ENCODE measurements at regions not wholly inside any gene's neighbourhood (a gene's known extent, or its start where the extent isn't known, plus 50 kb on each side); places are given as distances from the start of the nearest gene placed in this dataset.

- H3K9me3 ChIP-seq (ENCODE audit: control insufficient read depth in 2 of 2, insufficient read depth in 1 of 2, low read length in 1 of 2): no peaks in the 10 kb centered on the region
- no peaks in the 10 kb centered on the region for H3K36me3 ChIP-seq (ENCODE audit: control insufficient read depth in 2 of 2, insufficient read depth in 2 of 2, low read length in 1 of 2)
- H3K4me3 ChIP-seq (ENCODE audit: low read length in 2 of 2): no peak overlapping the region
- no peak for DNase-seq (ENCODE audit: low read depth in 6 of 9, low spot score in 9 of 9)
- no peaks in the 10 kb centered on the region for H3K27me3 ChIP-seq (ENCODE audit: control insufficient read depth in 2 of 2, insufficient read depth in 1 of 2, low read length in 1 of 2)
- H3K4me1 ChIP-seq (ENCODE audit: control insufficient read depth in 2 of 2, insufficient read depth in 2 of 2, low read length in 2 of 2): no peaks in the 10 kb centered on the region
- WGBS: 83% methylated on average over 5 of the region's 5 CpGs
- no peak overlapping the region for H3K27ac ChIP-seq (ENCODE audit: low read depth in 1 of 2, low read length in 1 of 2)
Measured at GRCh38 chr10:10600004-10600403, 417.7 kb upstream of the CELF2 start.

GRCh38 chr10:10605551-10606081 is 412.1 kb upstream of the CELF2 start:
- Histone ChIP-seq H3K36me3 (ENCODE audit: control insufficient read depth in 2 of 2, insufficient read depth in 2 of 2, low read length in 1 of 2) (no peaks in the 10 kb centered on the region), H3K4me3 (ENCODE audit: low read length in 2 of 2) (no peak overlapping the region), H3K27me3 (ENCODE audit: control insufficient read depth in 2 of 2, insufficient read depth in 1 of 2, low read length in 1 of 2) (no peaks in the 10 kb centered on the region), H3K4me1 (ENCODE audit: control insufficient read depth in 2 of 2, insufficient read depth in 2 of 2, low read length in 2 of 2) (no peaks in the 10 kb centered on the region), H3K9me3 (ENCODE audit: control insufficient read depth in 2 of 2, insufficient read depth in 1 of 2, low read length in 1 of 2) (no peaks in the 10 kb centered on the region), H3K27ac (ENCODE audit: low read depth in 1 of 2, low read length in 1 of 2) (no peak overlapping the region)
- no peak for DNase-seq (ENCODE audit: low read depth in 6 of 9, low spot score in 9 of 9)
- 81% methylated on average over 9 of the region's 9 CpGs for WGBS

- no peaks in the 10 kb centered on the region for H3K4me1 ChIP-seq (ENCODE audit: control insufficient read depth in 2 of 2, insufficient read depth in 2 of 2, low read length in 2 of 2)
- H3K36me3 ChIP-seq (ENCODE audit: control insufficient read depth in 2 of 2, insufficient read depth in 2 of 2, low read length in 1 of 2): no peaks in the 10 kb centered on the region
- no peaks in the 10 kb centered on the region for H3K27me3 ChIP-seq (ENCODE audit: control insufficient read depth in 2 of 2, insufficient read depth in 1 of 2, low read length in 1 of 2)
- WGBS: 94% methylated on average over 8 of the region's 8 CpGs
- DNase-seq (ENCODE audit: low read depth in 6 of 9, low spot score in 9 of 9): no peak
- H3K9me3 ChIP-seq (ENCODE audit: control insufficient read depth in 2 of 2, insufficient read depth in 1 of 2, low read length in 1 of 2): no peaks in the 10 kb centered on the region
- no peak overlapping the region for H3K4me3 ChIP-seq (ENCODE audit: low read length in 2 of 2)
- no peak overlapping the region for H3K27ac ChIP-seq (ENCODE audit: low read depth in 1 of 2, low read length in 1 of 2)
Measured at GRCh38 chr10:10609379-10609955, 408.2 kb upstream of the CELF2 start.

- H3K27me3 ChIP-seq (ENCODE audit: control insufficient read depth in 2 of 2, insufficient read depth in 1 of 2, low read length in 1 of 2): no peaks in the 10 kb centered on the region
- H3K9me3 ChIP-seq (ENCODE audit: control insufficient read depth in 2 of 2, insufficient read depth in 1 of 2, low read length in 1 of 2): no peaks in the 10 kb centered on the region
- WGBS: 94% methylated on average over 1 of the region's 1 CpG
- H3K36me3 ChIP-seq (ENCODE audit: control insufficient read depth in 2 of 2, insufficient read depth in 2 of 2, low read length in 1 of 2): no peaks in the 10 kb centered on the region
- no peaks in the 10 kb centered on the region for H3K4me1 ChIP-seq (ENCODE audit: control insufficient read depth in 2 of 2, insufficient read depth in 2 of 2, low read length in 2 of 2)
- no peak overlapping the region for H3K4me3 ChIP-seq (ENCODE audit: low read length in 2 of 2)
- no peak overlapping the region for H3K27ac ChIP-seq (ENCODE audit: low read depth in 1 of 2, low read length in 1 of 2)
- no peak for DNase-seq (ENCODE audit: low read depth in 6 of 9, low spot score in 9 of 9)
Measured at GRCh38 chr10:10610171-10610570, 407.5 kb upstream of the CELF2 start.

- Histone ChIP-seq H3K4me3 (ENCODE audit: low read length in 2 of 2) (no peak overlapping the region), H3K27me3 (ENCODE audit: control insufficient read depth in 2 of 2, insufficient read depth in 1 of 2, low read length in 1 of 2) (no peaks in the 10 kb centered on the region), H3K4me1 (ENCODE audit: control insufficient read depth in 2 of 2, insufficient read depth in 2 of 2, low read length in 2 of 2) (no peaks in the 10 kb centered on the region), H3K27ac (ENCODE audit: low read depth in 1 of 2, low read length in 1 of 2) (no peak overlapping the region), H3K36me3 (ENCODE audit: control insufficient read depth in 2 of 2, insufficient read depth in 2 of 2, low read length in 1 of 2) (no peaks in the 10 kb centered on the region), H3K9me3 (ENCODE audit: control insufficient read depth in 2 of 2, insufficient read depth in 1 of 2, low read length in 1 of 2) (no peaks in the 10 kb centered on the region)
- DNase-seq (ENCODE audit: low read depth in 6 of 9, low spot score in 9 of 9): no peak
- 97% methylated on average over 3 of the region's 3 CpGs for WGBS
Measured at GRCh38 chr10:10612151-10612550, 405.5 kb upstream of the CELF2 start.

GRCh38 chr10:10613656-10614244 is 403.9 kb upstream of the CELF2 start:
- no peak overlapping the region for H3K27ac ChIP-seq (ENCODE audit: low read depth in 1 of 2, low read length in 1 of 2)
- no peak for DNase-seq (ENCODE audit: low read depth in 6 of 9, low spot score in 9 of 9)
- H3K4me3 ChIP-seq (ENCODE audit: low read length in 2 of 2): no peak overlapping the region
- no peaks in the 10 kb centered on the region for H3K4me1 ChIP-seq (ENCODE audit: control insufficient read depth in 2 of 2, insufficient read depth in 2 of 2, low read length in 2 of 2)
- H3K9me3 ChIP-seq (ENCODE audit: control insufficient read depth in 2 of 2, insufficient read depth in 1 of 2, low read length in 1 of 2): no peaks in the 10 kb centered on the region
- no peaks in the 10 kb centered on the region for H3K27me3 ChIP-seq (ENCODE audit: control insufficient read depth in 2 of 2, insufficient read depth in 1 of 2, low read length in 1 of 2)
- no peaks in the 10 kb centered on the region for H3K36me3 ChIP-seq (ENCODE audit: control insufficient read depth in 2 of 2, insufficient read depth in 2 of 2, low read length in 1 of 2)
- 92% methylated on average over 3 of the region's 3 CpGs for WGBS

- Histone ChIP-seq H3K4me1 (ENCODE audit: control insufficient read depth in 2 of 2, insufficient read depth in 2 of 2, low read length in 2 of 2) (no peaks in the 10 kb centered on the region), H3K4me3 (ENCODE audit: low read length in 2 of 2) (no peak overlapping the region), H3K9me3 (ENCODE audit: control insufficient read depth in 2 of 2, insufficient read depth in 1 of 2, low read length in 1 of 2) (no peaks in the 10 kb centered on the region), H3K27ac (ENCODE audit: low read depth in 1 of 2, low read length in 1 of 2) (no peak overlapping the region), H3K36me3 (ENCODE audit: control insufficient read depth in 2 of 2, insufficient read depth in 2 of 2, low read length in 1 of 2) (no peaks in the 10 kb centered on the region), H3K27me3 (ENCODE audit: control insufficient read depth in 2 of 2, insufficient read depth in 1 of 2, low read length in 1 of 2) (no peaks in the 10 kb centered on the region)
- no peak for DNase-seq (ENCODE audit: low read depth in 6 of 9, low spot score in 9 of 9)
- WGBS: 97% methylated on average over 2 of the region's 2 CpGs
Measured at GRCh38 chr10:10617686-10618085, 400.0 kb upstream of the CELF2 start.

GRCh38 chr10:10618139-10618538 is 399.5 kb upstream of the CELF2 start:
- WGBS: 91% methylated on average over 1 of the region's 1 CpG
- H3K4me3 ChIP-seq (ENCODE audit: low read length in 2 of 2): no peak overlapping the region
- H3K27me3 ChIP-seq (ENCODE audit: control insufficient read depth in 2 of 2, insufficient read depth in 1 of 2, low read length in 1 of 2): no peaks in the 10 kb centered on the region
- H3K27ac ChIP-seq (ENCODE audit: low read depth in 1 of 2, low read length in 1 of 2): no peak overlapping the region
- H3K9me3 ChIP-seq (ENCODE audit: control insufficient read depth in 2 of 2, insufficient read depth in 1 of 2, low read length in 1 of 2): no peaks in the 10 kb centered on the region
- no peaks in the 10 kb centered on the region for H3K4me1 ChIP-seq (ENCODE audit: control insufficient read depth in 2 of 2, insufficient read depth in 2 of 2, low read length in 2 of 2)
- no peak for DNase-seq (ENCODE audit: low read depth in 6 of 9, low spot score in 9 of 9)
- no peaks in the 10 kb centered on the region for H3K36me3 ChIP-seq (ENCODE audit: control insufficient read depth in 2 of 2, insufficient read depth in 2 of 2, low read length in 1 of 2)

GRCh38 chr10:10623958-10624566 is 393.6 kb upstream of the CELF2 start:
- H3K27me3 ChIP-seq (ENCODE audit: control insufficient read depth in 2 of 2, insufficient read depth in 1 of 2, low read length in 1 of 2): no peaks in the 10 kb centered on the region
- no peaks in the 10 kb centered on the region for H3K4me1 ChIP-seq (ENCODE audit: control insufficient read depth in 2 of 2, insufficient read depth in 2 of 2, low read length in 2 of 2)
- no peaks in the 10 kb centered on the region for H3K9me3 ChIP-seq (ENCODE audit: control insufficient read depth in 2 of 2, insufficient read depth in 1 of 2, low read length in 1 of 2)
- no peak overlapping the region for H3K4me3 ChIP-seq (ENCODE audit: low read length in 2 of 2)
- no peaks in the 10 kb centered on the region for H3K36me3 ChIP-seq (ENCODE audit: control insufficient read depth in 2 of 2, insufficient read depth in 2 of 2, low read length in 1 of 2)
- no peak overlapping the region for H3K27ac ChIP-seq (ENCODE audit: low read depth in 1 of 2, low read length in 1 of 2)
- 89% methylated on average over 6 of the region's 6 CpGs for WGBS
- DNase-seq (ENCODE audit: low read depth in 6 of 9, low spot score in 9 of 9): no peak
